IMR-90 (cell line): ENCODE measurements at regions not wholly inside any gene's neighbourhood (a gene's known extent, or its start where the extent isn't known, plus 50 kb on each side); places are given as distances from the start of the nearest gene placed in this dataset.

ENCODE experiments used
- ATAC-seq: fragments of 200-7000 bp; cut with Tn5 transposase; 2 replicates; pipeline ENCODE4 v1.9.1; 2020; ENCODE audit warnings: low read depth, mild to moderate bottlenecking, moderate library complexity
- BruUV-seq: library from RNA; stranded (reverse); fragments of 400-500 nt; replicated peaks from 2 replicates; lab custom pipeline; 2021; lab: Mats Ljungman, UMichigan
- CTCF ChIA-PET: fragments of 300-600 bp; formaldehyde crosslinking; extraction: SDS; loops from one replicate; lab custom pipeline; 2021; ENCODE audit warnings: antibody characterized with exemption; lab: Yijun Ruan, JAX
- POLR2A ChIA-PET: fragments of 300-600 bp; sonication (Branson Sonifier 250); formaldehyde crosslinking; loops from one replicate; lab custom pipeline; 2022; ENCODE audit warnings: antibody characterized with exemption; ENCODE audit not compliant: unreplicated experiment; lab: Charles Lee
- DNase-seq: peaks from one replicate; pipeline ENCODE4 v3.0.0; 2013
- H2AFZ ChIP-seq: replicated peaks from 2 replicates; pipeline ENCODE3; 2013; ENCODE audit warnings: low read length, mild to moderate bottlenecking; ENCODE audit not compliant: poor library complexity
- H2AK5ac ChIP-seq: 2 replicates; pipeline ENCODE4 v1.6.1; 2013; ENCODE audit warnings: low read depth, low read length, inconsistent platforms
- H2AK9ac ChIP-seq: replicated peaks from 2 replicates; pipeline ENCODE3; 2013; ENCODE audit warnings: mild to moderate bottlenecking, low read depth, low read length, moderate library complexity; ENCODE audit not compliant: poor library complexity
- H2BK120ac ChIP-seq: 2 replicates; pipeline ENCODE4 v1.6.1; 2013; ENCODE audit warnings: low read depth, low read length, inconsistent platforms
- H2BK15ac ChIP-seq: 3 replicates; pipeline ENCODE4 v1.6.1; 2013; ENCODE audit warnings: low read depth, low read length, inconsistent platforms
- H2BK20ac ChIP-seq: 2 replicates; pipeline ENCODE4 v1.6.1; 2013; ENCODE audit warnings: low read depth, mild to moderate bottlenecking, inconsistent platforms, low read length, moderate library complexity
- H2BK5ac ChIP-seq: 2 replicates; pipeline ENCODE4 v1.6.1; 2013; ENCODE audit warnings: mild to moderate bottlenecking, low read depth, low read length, inconsistent platforms; ENCODE audit not compliant: poor library complexity, severe bottlenecking
- H3K14ac ChIP-seq: replicated peaks from 2 replicates; pipeline ENCODE4 v1.6.1; 2013; ENCODE audit warnings: low read depth, low read length, inconsistent platforms
- H3K18ac ChIP-seq: 2 replicates; pipeline ENCODE4 v1.6.1; 2013; ENCODE audit warnings: low read depth, low read length, control low read depth
- H3K23ac ChIP-seq: 2 replicates; pipeline ENCODE4 v1.6.1; 2013; ENCODE audit warnings: low read depth, low read length, inconsistent platforms
- H3K27ac ChIP-seq: 2 replicates; pipeline ENCODE4 v1.5.1; 2013; ENCODE audit warnings: mild to moderate bottlenecking, control low read depth, low read length; ENCODE audit not compliant: insufficient read depth
- H3K27me3 ChIP-seq: 2 replicates; pipeline ENCODE4 v1.6.1; 2013; ENCODE audit warnings: low read length; ENCODE audit not compliant: control insufficient read depth, insufficient read depth
- H3K36me3 ChIP-seq: 2 replicates; pipeline ENCODE4 v1.6.1; 2013; ENCODE audit warnings: low read length, mixed read lengths; ENCODE audit not compliant: control insufficient read depth, insufficient read depth
- H3K4ac ChIP-seq: 2 replicates; pipeline ENCODE4 v1.6.1; 2013; ENCODE audit warnings: low read depth, low read length, inconsistent platforms
- H3K4me1 ChIP-seq: 2 replicates; pipeline ENCODE4 v1.6.1; 2013; ENCODE audit warnings: low read length, mixed read lengths; ENCODE audit not compliant: control insufficient read depth, insufficient read depth
- H3K4me2 ChIP-seq: 2 replicates; pipeline ENCODE4 v1.6.1; 2013; ENCODE audit warnings: low read depth, mild to moderate bottlenecking, control low read depth, low read length, moderate library complexity
- H3K4me3 ChIP-seq: 2 replicates; pipeline ENCODE4 v1.5.1; 2013; ENCODE audit warnings: low read depth, mild to moderate bottlenecking, control low read depth, low read length, moderate library complexity; ENCODE audit not compliant: insufficient read depth
- H3K56ac ChIP-seq: 2 replicates; pipeline ENCODE4 v1.6.1; 2013; ENCODE audit warnings: low read length, inconsistent platforms; ENCODE audit not compliant: insufficient read depth; ENCODE audit errors: extremely low read depth
- H3K79me1 ChIP-seq, 2 experiments: 2 replicates each; pipeline ENCODE4 v1.6.1; 2013; ENCODE audit warnings: low read length in 2 of 2, inconsistent platforms in 1 of 2, low read depth in 1 of 2
- H3K9ac ChIP-seq: 2 replicates; pipeline ENCODE4 v1.6.1; 2013; ENCODE audit warnings: low read depth, low read length, control low read depth
- H3K9me1 ChIP-seq: 2 replicates; pipeline ENCODE4 v1.6.1; 2013; ENCODE audit warnings: low read length, inconsistent platforms; ENCODE audit not compliant: insufficient read depth
- H3K9me3 ChIP-seq: 2 replicates; pipeline ENCODE4 v1.6.1; 2013; ENCODE audit warnings: low read length; ENCODE audit not compliant: control insufficient read depth, insufficient read depth
- H4K20me1 ChIP-seq: 2 replicates; pipeline ENCODE4 v1.6.1; 2013; ENCODE audit warnings: low read length, inconsistent platforms; ENCODE audit not compliant: insufficient read depth
- H4K5ac ChIP-seq: 2 replicates; pipeline ENCODE4 v1.6.1; 2013; ENCODE audit warnings: mild to moderate bottlenecking, low read depth, low read length, control low read depth
- H4K8ac ChIP-seq, 2 experiments: 2 replicates each; pipeline ENCODE4 v1.6.1; 2013; ENCODE audit warnings: low read depth in 2 of 2, low read length in 2 of 2, control low read depth in 1 of 2, inconsistent platforms in 1 of 2
- H4K91ac ChIP-seq: 2 replicates; pipeline ENCODE4 v1.6.1; 2013; ENCODE audit warnings: low read depth, low read length, inconsistent platforms; ENCODE audit not compliant: insufficient read depth
- CEBPB ChIP-seq: IDR thresholded peaks from 2 replicates; pipeline ENCODE4 v1.6.1; 2012; ENCODE audit warnings: low read depth, low read length, improper control_type of control experiment
- MAZ ChIP-seq: IDR thresholded peaks from 2 replicates; pipeline ENCODE4 v1.6.1; 2012; ENCODE audit warnings: low read depth, mild to moderate bottlenecking, low read length, improper control_type of control experiment, moderate library complexity, borderline replicate concordance
- MXI1 ChIP-seq: IDR thresholded peaks from 2 replicates; pipeline ENCODE4 v1.6.1; 2012; ENCODE audit warnings: low read depth, mild to moderate bottlenecking, low read length, moderate library complexity, borderline replicate concordance
- NFE2L2 ChIP-seq: fragments of 150-350 bp; IDR thresholded peaks from 2 replicates; pipeline ENCODE4 v1.6.1; 2016; ENCODE audit warnings: low read depth, mild to moderate bottlenecking, low read length
- RCOR1 ChIP-seq: IDR thresholded peaks from 2 replicates; pipeline ENCODE4 v1.6.1; 2012; ENCODE audit warnings: mild to moderate bottlenecking, low read length, improper control_type of control experiment; ENCODE audit not compliant: insufficient replicate concordance
- WGBS, 2 experiments: methylation state at CpG; one replicate each; pipeline versions ENCODE4 v1.1.5 to v1.1.7; 2013; ENCODE audit warnings: missing lambda C conversion rate in 2 of 2; ENCODE audit not compliant: insufficient read length in 1 of 2; ENCODE audit errors: extremely low coverage in 2 of 2; 5-methylcytosine and 5-hydroxymethylcytosine counted together
- dilution Hi-C: fragments of 300-500 bp; cut with HindIII; formaldehyde crosslinking; loops from one replicate; pipeline ENCODE4 v1.14.3; 2018; ENCODE audit warnings: low sequenced_read_pairs; ENCODE audit not compliant: unreplicated experiment
- in situ Hi-C: fragments of 300-500 bp; cut with MboI; formaldehyde crosslinking; loops from 3 replicates; pipeline ENCODE4 v1.14.3; 2019; ENCODE audit warnings: low sequenced_read_pairs, inconsistent platforms, mixed read lengths
- intact Hi-C: fragments of 100-400 bp; cut with micrococcal nuclease; formaldehyde crosslinking; loops from 2 replicates; pipeline ENCODE4 v1.10.0; 2022
- TF ChIP-seq, protein P1 (sequence below): conservative IDR thresholded peaks from 2 replicates; pipeline ENCODE4 v1.5.1; 2012; ENCODE audit warnings: mild to moderate bottlenecking, low read depth, low read length, improper control_type of control experiment

DNA sequence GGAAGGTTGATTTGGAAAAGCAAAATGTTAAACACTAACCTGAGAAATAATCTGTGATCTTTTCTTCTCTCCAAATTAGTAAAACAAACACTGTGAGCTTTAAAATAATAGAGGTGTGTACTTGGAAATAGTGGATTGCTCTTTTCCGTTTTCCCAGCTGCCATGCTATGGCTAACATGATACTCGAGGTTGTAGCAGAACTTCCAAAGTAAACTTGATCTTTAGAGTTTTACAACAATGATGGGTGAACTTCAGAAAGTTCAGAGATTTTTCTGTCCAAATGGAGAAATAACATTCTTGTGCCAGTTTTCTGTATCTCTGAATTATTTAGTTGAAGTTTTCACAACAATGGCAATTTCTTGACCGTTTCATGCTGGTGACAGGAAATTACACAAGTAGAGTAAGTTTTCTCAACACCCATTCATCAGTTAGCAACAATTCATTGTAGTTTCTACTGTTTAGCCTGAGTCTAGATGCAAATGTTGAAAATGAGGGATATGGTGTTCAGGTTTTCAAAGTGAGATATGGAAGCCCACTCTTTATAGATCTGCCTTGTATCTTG is 135.3 kb upstream of the CTAGE1 start:
- ATAC-seq = no peak
- no peaks in the 10 kb centered on the region for H4K20me1 ChIP-seq
- no TSS peak for BruUV-seq
- H3K14ac ChIP-seq = no peak overlapping the region
- H3K79me1 ChIP-seq = no peaks in the 10 kb centered on the region
- no peak overlapping the region for H4K8ac ChIP-seq
- H3K9me1 ChIP-seq = peaks cover 18% of the 10 kb centered on the region
- H3K4ac ChIP-seq = no peak overlapping the region
- no CpG with 5 or more reads among the region's 3 CpGs for WGBS, 2 experiments
- H2BK5ac ChIP-seq = no peak overlapping the region
- no peak overlapping the region for H2AK5ac ChIP-seq
- H3K4me1 ChIP-seq = peaks cover 17% of the 10 kb centered on the region
- H3K36me3 ChIP-seq = no peaks in the 10 kb centered on the region
- no peak overlapping the region for H4K91ac ChIP-seq
- no peak overlapping the region for H3K4me2 ChIP-seq
- no peak for DNase-seq
- H3K27ac ChIP-seq = no peak overlapping the region
- no peak overlapping the region for H4K5ac ChIP-seq
- H3K4me3 ChIP-seq = no peak overlapping the region
- H3K23ac ChIP-seq = no peak overlapping the region
- no peak for TF ChIP-seq NFE2L2
- TF ChIP-seq RCOR1 = no peak
- no peak for TF ChIP-seq MAZ
- no peak for TF ChIP-seq MXI1
- TF ChIP-seq, protein P1, sequence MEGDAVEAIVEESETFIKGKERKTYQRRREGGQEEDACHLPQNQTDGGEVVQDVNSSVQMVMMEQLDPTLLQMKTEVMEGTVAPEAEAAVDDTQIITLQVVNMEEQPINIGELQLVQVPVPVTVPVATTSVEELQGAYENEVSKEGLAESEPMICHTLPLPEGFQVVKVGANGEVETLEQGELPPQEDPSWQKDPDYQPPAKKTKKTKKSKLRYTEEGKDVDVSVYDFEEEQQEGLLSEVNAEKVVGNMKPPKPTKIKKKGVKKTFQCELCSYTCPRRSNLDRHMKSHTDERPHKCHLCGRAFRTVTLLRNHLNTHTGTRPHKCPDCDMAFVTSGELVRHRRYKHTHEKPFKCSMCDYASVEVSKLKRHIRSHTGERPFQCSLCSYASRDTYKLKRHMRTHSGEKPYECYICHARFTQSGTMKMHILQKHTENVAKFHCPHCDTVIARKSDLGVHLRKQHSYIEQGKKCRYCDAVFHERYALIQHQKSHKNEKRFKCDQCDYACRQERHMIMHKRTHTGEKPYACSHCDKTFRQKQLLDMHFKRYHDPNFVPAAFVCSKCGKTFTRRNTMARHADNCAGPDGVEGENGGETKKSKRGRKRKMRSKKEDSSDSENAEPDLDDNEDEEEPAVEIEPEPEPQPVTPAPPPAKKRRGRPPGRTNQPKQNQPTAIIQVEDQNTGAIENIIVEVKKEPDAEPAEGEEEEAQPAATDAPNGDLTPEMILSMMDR = no peak
- no peak for TF ChIP-seq CEBPB
- H2BK15ac ChIP-seq = no peak overlapping the region
- no peak overlapping the region for H3K18ac ChIP-seq
- no peak overlapping the region for H2BK20ac ChIP-seq
- H3K27me3 ChIP-seq = no peaks in the 10 kb centered on the region; the same call in 1 of the 2 replicates
- H3K9ac ChIP-seq = no peak overlapping the region
- H3K56ac ChIP-seq = no peak overlapping the region
- in situ Hi-C loops = loop anchor here (10.0 kb wide), 1 partner anchor 88 kb away; no protein-coding TSS in a partner anchor
- no peaks in the 10 kb centered on the region for H3K9me3 ChIP-seq
- ChIA-PET POLR2A (no interaction called here), CTCF (no interaction called here)
- no peak overlapping the region for H2AFZ ChIP-seq
- dilution Hi-C loops = no loop called here
- intact Hi-C loops = loop anchor here (10.0 kb wide), 1 partner anchor 118 kb away; no protein-coding TSS in a partner anchor
- H2AK9ac ChIP-seq = no peak overlapping the region
- no peak overlapping the region for H2BK120ac ChIP-seq
